OCI-LY1 (cell line): ENCODE measurements at regions not wholly inside any gene's neighbourhood (a gene's known extent, or its start where the extent isn't known, plus 50 kb on each side); places are given as distances from the start of the nearest gene placed in this dataset.

Experiments
- CTCF ChIP-seq: fragments of 200-600 bp; sonication (generic), shearing (Covaris generic); IDR thresholded peaks from 2 replicates; pipeline ENCODE4 v1.5.1; 2017; ENCODE audit warnings: mild to moderate bottlenecking, antibody characterized with exemption, low read length, moderate library complexity, mixed read lengths
- EZH2 ChIP-seq: fragments of 200-600 bp; sonication (generic), shearing (Covaris generic); IDR thresholded peaks from 2 replicates; pipeline ENCODE4 v1.8.0; 2017; ENCODE audit warnings: borderline replicate concordance, mixed run types, mild to moderate bottlenecking, antibody characterized with exemption, low read length, moderate library complexity, mixed read lengths

DNA sequence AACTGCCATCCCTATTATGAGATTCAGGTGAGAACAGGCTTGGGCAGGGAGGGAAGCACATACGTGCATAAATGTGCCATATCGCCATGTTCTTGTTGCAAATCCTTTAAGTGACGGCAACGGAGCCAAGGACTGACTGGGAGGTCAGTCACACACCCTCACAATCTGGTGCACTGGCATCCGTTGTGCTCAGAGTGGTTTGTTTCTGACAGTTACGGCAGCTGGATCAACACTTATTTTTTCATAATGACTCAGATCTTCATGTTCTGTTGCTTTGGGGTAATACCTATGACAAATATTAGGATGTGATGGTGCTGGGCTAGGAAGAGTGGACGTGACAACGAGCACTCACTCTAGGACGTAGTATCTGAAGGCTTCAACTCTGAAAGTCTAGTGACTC, 56.2 kb upstream of the PREP start:
- no peak for TF ChIP-seq CTCF
- no peak for TF ChIP-seq EZH2
